ENCODE measurements at regions not wholly inside any gene's neighbourhood (a gene's known extent, or its start where the extent isn't known, plus 50 kb on each side); places are given as distances from the start of the nearest gene placed in this dataset.
"Not testable (repeated sequence)": the region's sequence is repeated elsewhere in the genome, so short reads cannot be mapped to it uniquely, and the experiment has no call there.

- TF ChIP-seq CTCF (IDR thresholded peaks at IDR 0.05; ENCODE audit: borderline replicate concordance, extremely low read depth, low read length, poor library complexity, severe bottlenecking); EZH2 (IDR thresholded peaks at IDR 0.05; ENCODE audit: borderline replicate concordance, low read depth, low read length, severe bottlenecking): not testable (repeated sequence)
Measured at GRCh38 chr2:5628484-5628883, 63.7 kb upstream of the SOX11 start.

Data from DND-41 (cell line).